ENCODE measurements at regions not wholly inside any gene's neighbourhood (a gene's known extent, or its start where the extent isn't known, plus 50 kb on each side); places are given as distances from the start of the nearest gene placed in this dataset.
A peak's percentile ranks its signal among the peaks of the same experiment; 100 is the strongest.

GRCh38 chr4:123786163-123786915 lies 389.7 kb downstream of the SPRY1 start:
- no peak for TF ChIP-seq CTCF (conservative IDR thresholded peaks at IDR 0.05; ENCODE audit: low read depth, low read length)
- DNase-seq (ENCODE audit: low read depth): no peak
- no peak overlapping the region for H3K4me3 ChIP-seq (ENCODE audit: low read length)

DNA sequence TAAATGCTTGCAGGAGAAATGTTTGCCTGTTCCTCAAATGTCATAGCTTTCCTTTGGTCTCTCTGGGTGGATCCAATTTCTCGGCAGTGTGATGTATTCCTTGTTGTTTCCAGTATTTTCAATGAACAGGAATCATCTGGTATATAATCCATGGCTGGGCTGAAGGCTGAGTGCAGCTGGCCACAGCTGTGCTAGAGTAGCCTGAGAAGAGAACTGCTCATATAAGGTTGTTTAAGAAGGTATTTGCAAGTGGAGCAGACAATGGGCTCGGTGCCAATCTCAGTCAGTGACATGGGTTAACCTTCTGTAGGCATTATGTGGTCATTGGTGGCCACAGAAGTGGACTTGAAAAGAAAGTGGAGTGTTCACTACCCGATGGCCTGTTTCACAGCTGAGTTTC lies 390.3 kb downstream of the SPRY1 start:
- H3K4me3 ChIP-seq (ENCODE audit: low read length): no peak overlapping the region
- peak; percentile 14 for DNase-seq (ENCODE audit: low read depth)
- TF ChIP-seq CTCF (conservative IDR thresholded peaks at IDR 0.05; ENCODE audit: low read depth, low read length): no peak

DNA sequence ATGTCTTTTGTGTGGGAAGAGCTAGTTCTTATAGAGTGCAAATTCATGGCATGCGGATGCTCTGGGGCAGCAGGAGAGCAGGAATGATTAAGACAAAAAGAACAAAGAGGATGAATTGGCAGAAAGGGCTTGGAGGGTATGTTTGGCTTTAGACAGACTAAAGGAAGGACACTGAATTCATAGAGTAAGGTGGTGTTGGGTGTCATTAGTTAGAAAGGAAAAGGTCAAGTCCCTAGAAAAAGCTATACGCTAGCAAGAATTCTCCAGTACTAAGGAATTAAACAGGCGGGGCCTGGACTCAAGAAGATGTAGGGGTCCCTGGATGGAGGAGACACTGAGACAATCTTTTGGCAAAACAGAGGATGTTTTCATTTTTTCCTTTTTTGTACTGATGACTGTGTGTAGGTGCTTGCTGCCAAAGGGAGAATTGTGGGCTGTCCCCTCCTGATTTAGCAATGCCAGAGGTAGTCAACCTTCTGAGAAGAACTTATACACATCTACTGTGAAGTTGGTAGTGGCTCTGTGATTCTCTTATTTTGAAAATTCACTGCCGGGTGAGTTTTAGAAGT lies 391.0 kb downstream of the SPRY1 start:
- H3K4me3 ChIP-seq (ENCODE audit: low read length): no peak overlapping the region
- no peak for DNase-seq (ENCODE audit: low read depth)
- TF ChIP-seq CTCF (conservative IDR thresholded peaks at IDR 0.05; ENCODE audit: low read depth, low read length): no peak

GRCh38 chr4:123788577-123788976 lies 392.0 kb downstream of the SPRY1 start:
- no peak overlapping the region for H3K4me3 ChIP-seq (ENCODE audit: low read length)

GRCh38 chr4:123790681-123791080 lies 394.1 kb downstream of the SPRY1 start:
- H3K4me3 ChIP-seq (ENCODE audit: low read length): no peak overlapping the region
- DNase-seq (ENCODE audit: low read depth): no peak
- TF ChIP-seq CTCF (conservative IDR thresholded peaks at IDR 0.05; ENCODE audit: low read depth, low read length): no peak

More at GRCh38 chr4:123788577-123788976, 392.0 kb downstream of the SPRY1 start:
- no peak for DNase-seq (ENCODE audit: low read depth)
- TF ChIP-seq CTCF (conservative IDR thresholded peaks at IDR 0.05; ENCODE audit: low read depth, low read length): no peak

GRCh38 chr4:123802082-123802645 lies 405.6 kb downstream of the SPRY1 start:
- no peak for DNase-seq (ENCODE audit: low read depth)
- no peak for TF ChIP-seq CTCF (conservative IDR thresholded peaks at IDR 0.05; ENCODE audit: low read depth, low read length)
- H3K4me3 ChIP-seq (ENCODE audit: low read length): no peak overlapping the region

DNA sequence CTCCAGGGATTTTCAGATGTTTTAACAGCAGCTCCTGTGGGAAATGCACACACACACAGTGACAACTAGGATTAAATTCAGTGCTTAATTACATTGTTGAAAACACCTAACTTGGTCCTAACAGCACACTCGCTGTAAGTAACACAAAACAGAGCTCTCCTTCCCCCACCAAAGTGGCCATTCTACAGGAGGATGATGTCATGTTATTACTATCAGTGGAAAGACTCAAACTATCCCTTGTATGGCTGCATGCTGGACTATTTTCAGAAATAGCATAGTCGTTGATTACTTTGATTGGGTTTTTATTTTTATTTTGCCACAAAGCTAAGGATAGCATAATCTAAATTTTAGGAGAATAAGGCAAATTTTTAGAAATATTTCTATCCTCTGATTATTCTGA lies 406.3 kb downstream of the SPRY1 start:
- no peak for TF ChIP-seq CTCF (conservative IDR thresholded peaks at IDR 0.05; ENCODE audit: low read depth, low read length)
- no peak overlapping the region for H3K4me3 ChIP-seq (ENCODE audit: low read length)
- DNase-seq (ENCODE audit: low read depth): no peak
